Loucy (cell line): ENCODE measurements at regions not wholly inside any gene's neighbourhood (a gene's known extent, or its start where the extent isn't known, plus 50 kb on each side); places are given as distances from the start of the nearest gene placed in this dataset.

Experiments used
- CTCF ChIP-seq: fragments of 200-600 bp; sonication (generic); conservative IDR thresholded peaks from 2 replicates; pipeline ENCODE4 v1.5.1; 2014; ENCODE audit warnings: mild to moderate bottlenecking, antibody characterized with exemption, low read length
- EZH2phosphoT487 ChIP-seq: fragments of 200-600 bp; IDR thresholded peaks from 2 replicates; pipeline ENCODE4 v1.6.1; 2018; ENCODE audit warnings: antibody characterized with exemption, mild to moderate bottlenecking, moderate library complexity, borderline replicate concordance

DNA sequence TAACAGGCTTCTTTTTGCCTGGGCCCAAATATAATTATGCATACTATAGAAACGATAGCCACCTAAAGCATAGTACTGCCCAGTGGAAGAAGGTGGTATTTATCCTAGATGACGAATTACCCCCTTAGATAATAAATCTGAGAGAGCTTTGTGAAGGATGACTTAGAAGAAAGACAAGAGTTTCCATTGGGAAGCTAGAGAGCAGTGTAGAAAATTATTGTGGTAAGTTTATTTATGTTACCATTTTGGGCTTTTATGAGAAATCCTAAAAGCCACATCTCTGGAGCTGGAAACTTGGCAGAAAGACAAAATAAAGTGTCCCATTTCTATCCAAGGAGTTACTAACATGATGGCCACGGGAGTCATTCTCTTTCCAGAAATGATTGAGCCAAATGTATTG lies 172.0 kb upstream of the SEMA6A start:
- no peak for TF ChIP-seq CTCF
- no peak for TF ChIP-seq EZH2phosphoT487
